ENCODE measurements at regions not wholly inside any gene's neighbourhood (a gene's known extent, or its start where the extent isn't known, plus 50 kb on each side); places are given as distances from the start of the nearest gene placed in this dataset.

- TF ChIP-seq CTCF (IDR thresholded peaks at IDR 0.05; ENCODE audit: low read depth, low read length, missing control alignments): no peak
- in situ Hi-C loops (cut with HindIII; ENCODE audit: low sequenced_read_pairs): no loop called here
- no peak overlapping the region for H3K4me3 ChIP-seq (ENCODE audit: low read depth, low read length)
- no peak for DNase-seq (ENCODE audit: low read depth)
These were observed 77.0 kb upstream of the ENPP6 start for GRCh38 chr4:184294606-184295133.

GRCh38 chr4:184293552-184293951 lies 75.9 kb upstream of the ENPP6 start:
- H3K4me3 ChIP-seq (ENCODE audit: low read depth, low read length): no peak overlapping the region
- in situ Hi-C loops (cut with HindIII; ENCODE audit: low sequenced_read_pairs): no loop called here
- no peak for TF ChIP-seq CTCF (IDR thresholded peaks at IDR 0.05; ENCODE audit: low read depth, low read length, missing control alignments)
- no peak for DNase-seq (ENCODE audit: low read depth)

- no peak for TF ChIP-seq CTCF (IDR thresholded peaks at IDR 0.05; ENCODE audit: low read depth, low read length, missing control alignments)
- no peak overlapping the region for H3K4me3 ChIP-seq (ENCODE audit: low read depth, low read length)
- no peak for DNase-seq (ENCODE audit: low read depth)
- in situ Hi-C loops (cut with HindIII; ENCODE audit: low sequenced_read_pairs): no loop called here
These were observed 75.2 kb upstream of the ENPP6 start for GRCh38 chr4:184292877-184293276.

- TF ChIP-seq CTCF (IDR thresholded peaks at IDR 0.05; ENCODE audit: low read depth, low read length, missing control alignments): no peak
- no peak overlapping the region for H3K4me3 ChIP-seq (ENCODE audit: low read depth, low read length)
- in situ Hi-C loops (cut with HindIII; ENCODE audit: low sequenced_read_pairs): no loop called here
- no peak for DNase-seq (ENCODE audit: low read depth)
These were observed 74.8 kb upstream of the ENPP6 start for GRCh38 chr4:184292465-184292867.

GRCh38 chr4:184289179-184289535 lies 71.5 kb upstream of the ENPP6 start:
- no peak for TF ChIP-seq CTCF (IDR thresholded peaks at IDR 0.05; ENCODE audit: low read depth, low read length, missing control alignments)
- DNase-seq (ENCODE audit: low read depth): no peak
- no peak overlapping the region for H3K4me3 ChIP-seq (ENCODE audit: low read depth, low read length)
- in situ Hi-C loops (cut with HindIII; ENCODE audit: low sequenced_read_pairs): no loop called here

GRCh38 chr4:184288451-184289178 lies 70.9 kb upstream of the ENPP6 start:
- no peak for DNase-seq (ENCODE audit: low read depth)
- H3K4me3 ChIP-seq (ENCODE audit: low read depth, low read length): no peak overlapping the region
- in situ Hi-C loops (cut with HindIII; ENCODE audit: low sequenced_read_pairs): no loop called here
- no peak for TF ChIP-seq CTCF (IDR thresholded peaks at IDR 0.05; ENCODE audit: low read depth, low read length, missing control alignments)

Measured in astrocyte of the cerebellum (primary cell).